ENCODE measurements at regions not wholly inside any gene's neighbourhood (a gene's known extent, or its start where the extent isn't known, plus 50 kb on each side); places are given as distances from the start of the nearest gene placed in this dataset.

DNA sequence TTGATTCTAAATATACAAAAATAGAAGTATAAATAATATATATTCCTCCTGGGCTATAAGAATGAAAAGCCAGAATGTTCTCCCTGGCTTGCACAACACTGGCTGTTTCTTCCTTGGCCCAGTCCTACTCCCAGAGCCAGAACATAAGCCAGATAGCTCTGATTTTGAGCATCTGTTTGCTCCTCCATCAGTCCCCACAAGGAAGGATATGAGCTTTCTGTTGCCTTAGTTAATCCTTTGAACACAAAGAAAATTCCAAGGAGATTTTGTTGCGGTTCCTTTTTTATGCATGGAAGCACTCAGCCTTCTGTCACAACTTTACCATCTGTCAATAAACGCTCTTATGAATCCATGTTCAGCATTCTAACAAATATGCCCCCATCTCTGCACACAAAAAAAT lies 361.8 kb downstream of the IPMK start:
- TF ChIP-seq, protein P1, sequence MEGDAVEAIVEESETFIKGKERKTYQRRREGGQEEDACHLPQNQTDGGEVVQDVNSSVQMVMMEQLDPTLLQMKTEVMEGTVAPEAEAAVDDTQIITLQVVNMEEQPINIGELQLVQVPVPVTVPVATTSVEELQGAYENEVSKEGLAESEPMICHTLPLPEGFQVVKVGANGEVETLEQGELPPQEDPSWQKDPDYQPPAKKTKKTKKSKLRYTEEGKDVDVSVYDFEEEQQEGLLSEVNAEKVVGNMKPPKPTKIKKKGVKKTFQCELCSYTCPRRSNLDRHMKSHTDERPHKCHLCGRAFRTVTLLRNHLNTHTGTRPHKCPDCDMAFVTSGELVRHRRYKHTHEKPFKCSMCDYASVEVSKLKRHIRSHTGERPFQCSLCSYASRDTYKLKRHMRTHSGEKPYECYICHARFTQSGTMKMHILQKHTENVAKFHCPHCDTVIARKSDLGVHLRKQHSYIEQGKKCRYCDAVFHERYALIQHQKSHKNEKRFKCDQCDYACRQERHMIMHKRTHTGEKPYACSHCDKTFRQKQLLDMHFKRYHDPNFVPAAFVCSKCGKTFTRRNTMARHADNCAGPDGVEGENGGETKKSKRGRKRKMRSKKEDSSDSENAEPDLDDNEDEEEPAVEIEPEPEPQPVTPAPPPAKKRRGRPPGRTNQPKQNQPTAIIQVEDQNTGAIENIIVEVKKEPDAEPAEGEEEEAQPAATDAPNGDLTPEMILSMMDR (IDR thresholded peaks at IDR 0.05), result no peak
- no peak for TF ChIP-seq EP300 (IDR thresholded peaks at IDR 0.05)
- no peak for TF ChIP-seq POLR2A (IDR thresholded peaks at IDR 0.05)

All from tibial nerve (tissue), 4 donors.